ENCODE measurements at regions not wholly inside any gene's neighbourhood (a gene's known extent, or its start where the extent isn't known, plus 50 kb on each side); places are given as distances from the start of the nearest gene placed in this dataset.

DNA sequence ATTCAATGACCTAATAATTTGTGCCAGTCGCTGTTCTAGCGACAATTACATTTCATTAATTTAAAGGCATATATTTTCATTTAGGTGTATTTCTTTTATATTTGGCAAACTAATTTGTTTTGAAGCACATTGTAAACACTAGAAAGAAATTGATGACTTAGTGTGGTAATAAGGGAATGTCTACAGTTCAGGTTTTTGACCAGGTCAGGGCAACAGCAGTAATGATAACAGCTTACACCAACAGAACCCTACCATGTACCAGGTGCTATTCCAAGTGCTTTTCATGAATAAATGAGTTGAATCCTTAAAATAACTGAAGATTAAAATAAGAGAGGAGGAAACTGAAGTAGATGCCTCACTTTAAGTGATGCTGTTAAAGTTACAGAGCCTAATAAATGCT, 85.4 kb upstream of the SLC38A2 start:
- no peak for DNase-seq (ENCODE audit: low read depth in 4 of 4, low spot score in 2 of 4)

DNA sequence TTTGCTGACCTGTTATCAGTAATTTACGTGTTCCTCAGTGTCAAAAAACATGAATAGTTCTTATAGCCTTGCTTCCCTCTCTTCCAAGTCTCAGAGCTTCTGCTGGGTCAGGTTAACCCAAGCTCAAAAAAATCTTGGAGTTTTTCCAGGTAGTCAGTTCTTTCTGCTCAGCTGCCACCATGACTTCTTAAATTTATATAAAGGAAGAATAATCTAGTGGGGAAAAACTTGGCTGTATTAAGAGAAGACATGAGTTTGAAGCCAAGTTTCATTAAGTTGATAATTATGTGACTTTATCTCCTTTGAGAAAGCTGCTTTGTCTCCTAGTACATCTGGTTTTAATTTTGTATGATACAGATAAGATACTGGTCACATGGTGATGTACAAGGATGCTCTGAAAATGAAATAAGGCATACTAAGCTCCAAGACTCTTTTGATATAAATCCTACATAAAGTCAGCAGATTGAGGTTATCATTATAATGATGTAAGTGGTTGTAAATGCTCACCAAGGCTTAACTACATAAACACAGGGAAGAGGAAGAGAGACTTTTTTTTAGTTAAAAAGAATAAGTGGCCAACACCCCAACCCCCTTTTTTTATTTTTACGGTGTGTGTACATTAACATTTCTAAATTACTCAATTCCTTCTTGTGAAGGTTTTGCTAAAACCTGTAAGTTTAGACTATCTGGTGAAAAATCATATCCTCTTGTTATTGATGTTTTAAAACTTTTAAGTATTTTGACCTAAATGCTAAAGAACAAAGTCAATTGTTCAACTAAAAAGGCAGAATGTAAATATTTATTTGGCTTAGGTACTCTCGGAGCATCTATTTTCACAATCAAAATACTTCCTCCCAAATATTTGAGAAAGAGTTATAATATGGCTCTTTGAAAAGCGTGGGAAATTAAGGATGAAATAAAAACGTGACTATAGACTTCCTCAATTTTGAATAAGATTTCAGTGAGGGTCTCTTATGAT, 84.1 kb upstream of the SLC38A2 start:
- DNase-seq (ENCODE audit: low read depth in 4 of 4, low spot score in 2 of 4): no peak

DNA sequence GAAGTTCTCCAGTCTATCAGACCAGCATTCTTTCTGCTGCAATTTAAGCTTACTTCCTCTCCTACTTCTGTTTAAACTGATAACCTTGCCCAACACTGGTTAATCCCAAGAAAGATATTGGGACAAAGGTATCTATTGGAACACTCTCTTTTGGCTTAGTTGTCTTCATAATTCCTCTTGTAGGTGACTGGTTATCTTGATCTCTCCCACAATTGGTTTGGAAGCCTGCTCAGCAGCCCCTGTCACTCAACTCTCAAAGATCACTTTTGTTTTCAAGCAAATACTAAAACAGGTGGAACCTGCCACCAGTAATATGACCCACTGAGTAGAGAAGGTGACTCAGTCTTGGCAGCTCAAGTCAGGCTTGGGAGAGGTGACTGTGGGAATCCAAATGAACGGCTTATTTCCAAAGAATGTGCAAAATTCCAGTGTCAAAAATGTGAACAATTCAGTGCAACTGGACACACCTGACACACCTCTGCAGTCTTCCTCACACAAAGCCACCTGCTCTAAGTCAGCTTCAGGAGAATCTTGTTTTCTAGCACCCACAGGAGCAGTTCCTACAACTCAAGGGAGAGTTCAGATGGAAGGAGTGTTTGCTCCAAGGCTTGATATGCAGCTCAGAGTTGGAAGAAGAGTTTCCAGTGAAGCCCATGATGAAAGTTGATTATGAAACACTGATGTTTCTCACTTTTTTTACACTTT, 83.2 kb upstream of the SLC38A2 start:
- DNase-seq (ENCODE audit: low read depth in 4 of 4, low spot score in 2 of 4): no peak

DNA sequence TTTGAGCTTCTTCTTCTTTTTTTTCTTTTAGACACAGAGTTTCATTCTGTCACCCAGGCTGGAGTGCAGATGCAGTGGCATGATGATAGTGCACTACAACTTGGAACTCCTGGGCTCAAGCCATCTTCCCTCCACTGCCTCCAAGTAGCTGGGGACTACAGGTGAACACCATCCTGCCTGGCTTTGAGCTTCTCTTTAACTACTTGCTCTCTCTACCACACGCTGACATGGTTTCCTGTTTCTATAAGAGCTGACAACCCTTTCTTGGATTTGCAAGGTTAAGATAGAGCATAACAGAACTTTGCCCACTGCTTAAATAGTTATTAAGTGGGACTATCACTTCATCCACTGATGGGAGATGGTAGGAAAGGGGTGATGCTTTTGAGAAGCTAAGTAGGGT, 82.4 kb upstream of the SLC38A2 start:
- DNase-seq (ENCODE audit: low read depth in 4 of 4, low spot score in 2 of 4): no peak

DNA sequence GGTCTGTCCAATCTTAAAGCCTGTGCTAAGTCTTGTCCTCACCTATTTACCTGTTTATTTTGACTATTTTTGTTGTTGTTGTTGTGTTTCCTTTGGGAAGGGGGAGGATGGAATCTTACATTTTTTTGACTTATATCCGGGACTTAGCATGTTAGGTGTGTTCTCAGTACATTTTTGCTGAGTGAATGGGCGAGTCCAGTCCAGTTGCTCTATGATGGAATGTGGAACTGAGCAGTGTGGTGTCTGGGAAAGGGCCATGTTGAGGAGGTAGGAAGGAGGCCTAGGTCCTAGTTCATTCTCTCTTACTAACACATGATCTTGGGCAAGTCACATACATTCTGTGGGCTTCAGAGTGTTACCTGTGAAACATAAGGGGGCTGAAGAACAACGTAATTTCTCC, 80.9 kb upstream of the SLC38A2 start:
- no peak for DNase-seq (ENCODE audit: low read depth in 4 of 4, low spot score in 2 of 4)

DNA sequence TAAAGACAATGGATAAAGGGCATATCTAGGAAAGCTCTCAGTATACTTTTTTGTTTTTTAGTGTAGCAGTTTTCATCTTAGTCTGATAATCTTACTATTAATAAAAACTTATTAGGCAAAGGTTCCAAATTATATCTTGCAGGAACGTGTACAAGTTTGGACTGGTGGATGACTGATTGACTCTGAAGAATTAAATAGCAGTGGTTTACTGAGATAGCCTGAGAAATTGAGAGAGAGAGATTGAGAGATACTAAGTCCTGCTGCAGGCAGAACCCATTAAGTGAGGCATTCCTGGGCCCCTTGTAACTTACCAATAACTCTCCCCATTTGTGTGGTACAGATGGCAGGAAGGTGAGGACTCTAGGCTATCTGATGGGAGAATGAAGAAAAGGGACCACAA, 80.2 kb upstream of the SLC38A2 start:
- no peak for DNase-seq (ENCODE audit: low read depth in 4 of 4, low spot score in 2 of 4)

DNA sequence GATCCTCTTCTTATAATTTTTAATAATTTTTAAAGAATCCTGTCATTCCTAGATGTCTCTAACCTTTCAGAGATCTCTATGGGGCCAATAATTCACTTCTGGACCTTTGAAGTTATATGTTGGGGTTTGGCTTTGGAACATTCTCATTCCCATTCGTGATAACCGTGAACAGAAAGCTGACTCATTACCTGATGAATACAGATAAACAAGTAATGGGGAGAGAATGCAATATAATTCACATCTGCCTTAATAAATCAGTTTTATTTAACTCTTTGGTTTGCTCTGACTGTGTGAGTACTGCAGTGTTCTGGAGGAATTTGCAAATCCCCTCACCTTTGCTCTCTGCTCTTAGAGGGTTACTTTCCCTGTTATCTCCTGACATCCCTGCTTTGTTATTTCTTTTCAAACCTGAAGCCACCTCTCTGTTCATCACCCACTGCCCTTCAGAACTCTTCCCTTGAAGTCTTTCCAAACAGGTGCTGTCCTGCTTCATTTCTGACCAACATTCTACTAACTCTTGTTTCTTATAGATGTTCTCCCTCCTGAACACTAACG, 79.6 kb upstream of the SLC38A2 start:
- no peak for DNase-seq (ENCODE audit: low read depth in 4 of 4, low spot score in 2 of 4)

DNA sequence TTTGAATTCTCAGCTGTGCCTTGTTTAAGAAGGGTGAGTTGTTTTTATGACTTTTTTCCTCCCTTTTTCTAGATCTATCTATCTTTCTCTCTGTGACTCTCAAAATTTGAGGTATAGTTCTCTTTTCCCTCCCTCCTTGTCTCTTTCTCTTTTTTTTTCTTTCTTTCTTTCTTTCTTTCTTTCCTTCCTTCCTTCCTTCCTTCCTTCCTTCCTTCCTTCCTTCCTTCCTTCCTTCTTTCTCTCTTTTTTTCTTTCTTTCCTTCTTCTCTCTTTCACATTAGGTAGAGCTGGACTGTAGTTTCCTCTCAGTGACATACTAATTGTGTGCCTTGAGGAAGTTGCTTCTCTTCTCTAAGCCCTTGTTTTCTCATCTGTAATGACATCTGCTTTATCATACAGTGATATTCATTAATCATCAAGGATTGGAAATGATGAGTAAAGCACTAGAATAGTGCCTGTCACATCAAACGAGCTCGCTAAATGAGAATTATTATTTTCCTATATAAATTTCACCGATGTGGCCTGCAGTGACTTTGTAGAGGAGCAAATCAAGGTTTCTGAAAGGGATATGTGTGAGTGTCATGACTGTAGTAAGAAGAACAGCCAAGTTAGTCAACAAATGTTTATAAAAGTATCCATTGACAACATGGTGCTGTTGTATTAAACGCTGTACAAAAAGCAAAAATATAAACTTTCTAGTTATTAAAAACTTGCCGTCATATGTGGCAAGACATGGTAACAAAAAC, 78.9 kb upstream of the SLC38A2 start:
- no peak for DNase-seq (ENCODE audit: low read depth in 4 of 4, low spot score in 2 of 4)

DNA sequence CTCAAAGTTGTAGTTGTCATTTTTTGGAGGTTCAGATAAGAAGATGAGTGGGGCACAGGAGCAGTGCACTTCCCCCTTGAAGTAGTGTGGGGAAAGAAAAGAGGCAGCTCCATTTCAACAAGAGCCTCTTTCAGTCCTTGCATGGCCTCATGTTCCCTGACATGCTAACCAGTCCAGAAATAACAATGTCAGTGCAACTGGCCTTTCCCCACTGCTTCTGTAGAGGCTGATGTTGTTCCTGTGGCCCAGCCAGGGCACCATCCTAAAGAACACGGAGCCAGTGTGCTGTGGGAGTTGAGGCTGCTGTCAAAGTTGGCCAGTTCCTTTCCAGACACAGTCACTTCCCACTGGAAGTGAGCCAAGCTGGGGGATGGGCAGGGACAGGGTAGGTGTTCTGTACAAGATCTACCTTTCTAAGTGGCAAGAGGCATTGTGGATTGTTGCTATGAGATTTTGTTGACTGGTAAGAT, 77.7 kb upstream of the SLC38A2 start:
- DNase-seq (ENCODE audit: low read depth in 4 of 4, low spot score in 2 of 4): no peak

DNA sequence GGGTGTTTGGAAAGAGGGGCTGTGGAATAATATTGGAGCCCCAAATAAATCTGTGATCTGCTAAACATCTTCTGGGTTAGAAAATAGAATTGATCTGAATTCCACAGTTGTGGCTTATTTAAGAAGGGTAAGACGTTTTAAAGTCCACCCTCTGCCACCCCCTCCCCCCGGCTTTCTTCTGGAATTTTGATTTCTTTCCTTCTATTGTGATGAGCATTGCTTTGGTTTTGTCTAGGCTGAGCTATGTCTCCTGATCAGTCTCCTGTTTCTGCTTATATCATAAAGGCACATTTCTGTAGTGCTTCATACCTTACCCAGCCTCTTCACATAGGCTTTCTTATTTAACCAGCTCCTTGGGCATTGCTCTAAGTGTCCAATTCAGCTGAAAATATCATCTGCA, 77.3 kb upstream of the SLC38A2 start:
- DNase-seq (ENCODE audit: low read depth in 4 of 4, low spot score in 2 of 4): no peak

DNA sequence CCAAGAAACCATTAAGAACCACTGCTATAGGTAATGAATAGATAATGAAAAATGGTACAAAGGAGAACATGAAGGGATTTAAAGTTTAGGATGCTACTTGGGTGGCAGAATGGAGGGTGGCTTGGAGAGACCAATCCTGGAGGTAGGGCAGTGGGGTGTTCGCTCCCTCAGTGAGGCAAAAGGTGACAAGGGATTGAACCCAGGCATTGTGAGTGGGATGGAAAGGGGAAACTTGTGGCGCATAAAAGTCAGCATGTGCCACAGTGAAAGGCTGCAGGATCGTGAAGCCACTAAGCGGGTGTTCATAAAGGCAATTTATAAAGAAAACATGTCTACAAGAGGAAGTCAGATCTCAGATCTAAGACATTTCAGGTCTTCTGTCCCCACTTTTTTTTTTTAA, 76.7 kb upstream of the SLC38A2 start:
- DNase-seq (ENCODE audit: low read depth in 4 of 4, low spot score in 2 of 4): no peak

DNA sequence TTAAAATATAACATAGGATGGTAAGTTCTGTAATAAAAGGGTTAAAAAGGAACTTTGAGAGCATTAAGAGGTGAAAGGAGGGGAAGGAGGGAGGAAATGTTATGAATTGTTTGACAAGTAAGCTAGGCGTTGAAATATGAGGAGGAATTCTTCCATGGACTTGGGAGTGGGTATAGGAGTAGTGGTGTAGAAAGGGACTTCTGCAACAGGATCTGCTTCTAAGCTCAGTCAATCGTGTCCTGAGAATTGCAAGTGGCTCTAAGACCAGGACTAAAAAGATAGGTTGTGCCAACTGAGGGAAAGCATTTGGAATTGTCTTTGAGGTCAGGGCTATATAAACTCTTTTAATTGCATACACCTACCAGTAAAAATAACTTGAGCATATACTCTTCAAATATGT, 74.1 kb upstream of the SLC38A2 start:
- DNase-seq (ENCODE audit: low read depth in 4 of 4, low spot score in 2 of 4): no peak

DNA sequence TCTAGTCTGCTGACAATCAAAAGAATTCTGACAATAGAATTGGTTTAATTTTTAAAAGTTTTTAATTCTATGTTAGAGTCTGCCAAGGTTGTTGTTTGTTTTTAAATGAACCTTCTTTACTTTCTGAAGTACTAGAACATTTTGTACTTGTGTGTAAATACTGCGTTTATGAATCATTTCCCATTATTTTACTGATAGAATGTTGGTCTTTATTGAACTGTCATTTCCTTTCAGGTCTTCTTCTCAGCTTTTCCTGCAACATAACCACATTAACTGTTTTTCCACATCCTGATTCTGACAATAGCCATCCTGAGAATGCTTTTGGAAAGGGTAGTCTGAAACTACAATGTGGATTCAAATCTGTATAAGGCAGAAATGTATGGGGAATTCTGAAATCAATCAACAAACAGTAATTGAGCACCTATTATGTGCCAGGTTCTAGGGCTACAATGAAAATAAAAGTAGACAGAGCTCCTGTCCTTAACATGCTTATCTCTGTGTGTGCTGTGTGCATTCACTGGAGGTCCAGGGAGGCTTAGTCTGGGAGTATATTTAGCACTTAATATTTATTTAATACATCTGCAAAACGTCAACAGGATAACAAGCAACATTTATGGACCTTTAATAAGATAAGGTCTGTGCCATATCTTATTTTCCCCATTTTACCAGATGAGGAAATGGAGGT, 73.1 kb upstream of the SLC38A2 start:
- DNase-seq (ENCODE audit: low read depth in 4 of 4, low spot score in 2 of 4): no peak

DNA sequence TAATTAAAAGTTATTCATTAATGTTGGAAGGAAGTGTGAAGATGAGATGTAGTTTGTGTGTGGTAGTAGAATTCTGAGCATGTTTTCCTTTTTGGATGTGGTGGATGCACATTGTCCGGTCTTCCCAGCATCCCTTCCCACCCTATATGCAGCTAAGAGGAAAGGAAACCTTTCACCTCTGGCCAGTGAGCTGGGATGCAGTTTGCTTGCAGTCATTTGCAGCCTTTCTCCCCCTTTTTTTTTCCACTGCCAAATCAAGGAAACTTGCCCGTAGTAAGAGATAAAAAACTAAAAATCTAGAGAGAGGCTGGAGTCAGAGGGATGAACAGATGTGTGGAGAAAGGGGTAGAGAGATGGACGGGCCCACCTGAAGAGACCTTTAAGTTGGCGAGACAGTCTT, 72.5 kb upstream of the SLC38A2 start:
- no peak for DNase-seq (ENCODE audit: low read depth in 4 of 4, low spot score in 2 of 4)

DNA sequence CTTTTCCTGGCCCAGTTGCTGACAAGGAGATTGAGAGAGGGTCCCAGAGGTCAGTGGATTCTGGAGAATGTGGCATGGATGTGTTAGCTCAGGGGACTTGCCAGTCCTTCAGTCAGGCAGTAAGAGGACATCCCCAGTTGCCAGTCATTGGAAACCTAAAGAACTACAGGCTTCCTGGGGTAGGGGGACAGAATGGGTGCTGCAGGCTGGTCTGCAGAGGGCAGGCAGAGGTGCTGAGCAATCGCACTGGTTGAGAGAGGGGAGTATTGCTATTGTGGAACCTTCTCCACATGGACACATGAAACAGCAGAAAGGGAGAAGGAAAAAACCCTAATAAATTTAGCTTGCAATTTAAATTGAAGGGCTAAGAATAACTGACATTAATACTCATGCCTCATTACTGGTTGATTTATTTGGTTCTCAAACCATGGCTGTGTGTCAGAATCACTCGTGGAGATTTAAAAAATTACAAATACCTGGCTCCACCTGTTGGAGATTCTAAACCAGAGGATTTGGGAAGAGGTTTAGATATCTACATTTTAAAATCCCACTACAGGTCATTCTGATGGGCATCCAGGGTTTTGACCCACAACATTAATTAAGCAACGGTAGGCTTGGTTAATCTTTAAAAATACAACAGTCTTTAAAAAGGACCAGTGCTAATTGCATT, 71.2 kb upstream of the SLC38A2 start:
- DNase-seq (ENCODE audit: low read depth in 4 of 4, low spot score in 2 of 4): no peak

DNA sequence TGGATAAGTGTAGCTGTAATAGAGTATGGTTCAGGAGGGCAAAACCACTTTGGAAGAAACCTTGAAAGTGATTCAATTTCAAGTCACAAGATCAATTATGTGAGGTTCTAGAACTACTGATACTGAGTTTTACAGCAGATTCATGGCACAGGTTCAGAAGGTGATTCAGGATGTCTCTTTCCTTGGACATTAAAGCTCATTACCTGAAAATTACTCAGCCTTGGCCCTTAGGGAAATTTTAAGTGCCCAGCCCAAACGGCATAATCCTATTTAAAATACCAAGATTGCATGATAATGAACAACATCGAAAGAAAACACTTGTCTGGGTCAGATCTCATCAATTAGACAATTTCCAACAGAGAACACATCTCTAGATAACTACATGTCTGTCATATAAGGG, 70.2 kb upstream of the SLC38A2 start:
- DNase-seq (ENCODE audit: low read depth in 4 of 4, low spot score in 2 of 4): no peak

DNA sequence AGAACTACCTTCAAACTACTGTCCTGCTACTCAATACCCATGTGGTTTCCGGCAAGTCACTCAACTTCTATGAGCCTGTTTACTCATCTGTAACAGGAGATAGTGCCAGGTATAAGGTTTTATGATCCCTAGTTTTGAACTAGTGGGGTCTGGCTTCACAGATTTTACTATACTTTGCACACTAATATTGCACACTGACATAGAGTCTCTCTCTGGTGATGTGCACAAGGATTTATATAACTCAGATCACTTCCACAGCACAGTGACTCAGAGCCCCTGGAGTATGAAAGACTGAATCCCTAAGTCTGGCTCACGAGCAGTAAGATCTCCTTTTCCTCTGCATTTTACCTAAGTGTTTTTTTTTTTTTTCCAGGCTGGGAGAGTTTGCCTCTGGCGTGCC, 69.7 kb upstream of the SLC38A2 start:
- no peak for DNase-seq (ENCODE audit: low read depth in 4 of 4, low spot score in 2 of 4)

DNA sequence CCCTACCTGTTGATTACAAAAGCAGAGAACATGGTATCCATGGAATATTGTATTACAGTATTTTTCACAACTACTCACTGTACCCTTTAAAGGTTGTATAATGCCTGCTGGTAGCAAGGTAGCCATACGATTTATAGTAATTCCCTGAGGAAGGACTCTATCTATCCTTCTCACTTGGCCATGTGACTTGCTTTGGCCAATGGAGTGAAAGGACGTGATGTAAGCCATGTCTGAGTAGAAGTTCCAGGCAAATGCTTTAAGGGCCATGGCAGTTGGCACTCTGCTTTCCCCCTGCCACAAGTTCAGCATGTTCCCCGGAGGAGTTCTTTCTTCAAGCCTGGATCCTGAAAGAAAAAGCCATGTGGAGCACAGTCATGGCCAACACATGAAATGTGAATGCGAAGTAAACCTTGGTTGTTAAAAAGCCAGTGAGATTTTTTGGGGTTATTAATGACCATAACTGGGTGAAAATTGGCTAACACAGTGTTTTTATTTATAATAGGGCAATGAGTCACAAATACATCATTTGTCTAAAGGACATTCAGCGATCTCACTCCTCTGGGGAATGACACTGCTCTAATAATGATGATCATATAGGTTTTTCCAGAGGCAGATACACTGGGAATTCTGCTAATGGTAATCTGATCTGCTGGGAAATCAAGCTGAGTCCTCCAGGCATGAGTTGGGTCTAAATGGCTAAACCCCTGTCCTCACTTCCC, 67.4 kb upstream of the SLC38A2 start:
- no peak for DNase-seq (ENCODE audit: low read depth in 4 of 4, low spot score in 2 of 4)

DNA sequence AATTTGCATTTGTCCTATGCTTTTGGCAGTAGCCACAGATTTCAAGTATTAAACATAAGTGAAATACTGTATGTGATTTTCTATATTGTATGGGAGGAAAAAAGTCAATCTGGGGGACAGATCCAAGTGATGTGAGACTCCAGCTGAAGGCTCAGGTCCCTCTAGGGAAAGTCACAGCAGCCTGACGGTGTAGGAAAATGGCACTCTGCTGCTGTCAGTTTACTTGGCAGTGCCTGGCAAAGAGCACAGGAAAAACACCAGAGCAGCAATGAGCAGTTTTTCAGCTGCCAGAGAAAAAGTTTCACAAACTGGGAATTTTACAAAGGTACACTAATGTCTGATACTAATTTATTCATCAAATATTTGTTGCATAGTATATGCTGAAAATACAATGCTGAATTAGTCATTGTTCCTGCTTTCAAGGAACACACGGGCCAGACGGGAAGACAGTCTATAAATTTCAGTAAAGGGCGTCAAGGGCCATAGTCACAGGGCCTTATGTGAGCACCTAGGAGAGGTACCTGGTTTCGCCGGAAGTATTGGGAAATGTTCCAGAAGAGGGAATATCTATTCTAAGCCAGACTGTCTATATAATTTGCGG, 66.2 kb upstream of the SLC38A2 start:
- no peak for DNase-seq (ENCODE audit: low read depth in 4 of 4, low spot score in 2 of 4)
